Glutamatergic neuron (in vitro differentiated cells): ENCODE measurements at regions not wholly inside any gene's neighbourhood (a gene's known extent, or its start where the extent isn't known, plus 50 kb on each side); places are given as distances from the start of the nearest gene placed in this dataset.

Experiments used
- DNase-seq: peaks from one replicate; pipeline ENCODE4 v3.0.0; 2022
- H3K27ac Mint-ChIP-seq: one replicate; pipeline ENCODE4 v1.8.0; 2020; ENCODE audit warnings: mild to moderate bottlenecking, mixed read lengths, inconsistent platforms; ENCODE audit not compliant: unreplicated experiment
- H3K27me3 Mint-ChIP-seq: one replicate; pipeline ENCODE4 v1.8.0; 2020; ENCODE audit warnings: mild to moderate bottlenecking, moderate library complexity, mixed read lengths, inconsistent platforms; ENCODE audit not compliant: unreplicated experiment
- H3K36me3 Mint-ChIP-seq: one replicate; pipeline ENCODE4 v1.8.0; 2020; ENCODE audit warnings: mild to moderate bottlenecking, mixed read lengths, inconsistent platforms; ENCODE audit not compliant: unreplicated experiment
- H3K4me1 Mint-ChIP-seq: one replicate; pipeline ENCODE4 v1.8.0; 2020; ENCODE audit warnings: mild to moderate bottlenecking, low read depth, mixed read lengths, inconsistent platforms; ENCODE audit not compliant: unreplicated experiment
- H3K4me3 Mint-ChIP-seq: one replicate; pipeline ENCODE4 v1.8.0; 2020; ENCODE audit warnings: mild to moderate bottlenecking, mixed read lengths, inconsistent platforms; ENCODE audit not compliant: unreplicated experiment
- H3K9me3 Mint-ChIP-seq: one replicate; pipeline ENCODE4 v1.8.0; 2020; ENCODE audit warnings: mild to moderate bottlenecking, moderate library complexity, mixed read lengths, inconsistent platforms; ENCODE audit not compliant: unreplicated experiment
- TF ChIP-seq, protein P1 (sequence below): fragments of 200-600 bp; sonication (generic); IDR thresholded peaks from one replicate; pipeline ENCODE4 v1.5.0; 2021; ENCODE audit not compliant: partially characterized antibody, unreplicated experiment

DNA sequence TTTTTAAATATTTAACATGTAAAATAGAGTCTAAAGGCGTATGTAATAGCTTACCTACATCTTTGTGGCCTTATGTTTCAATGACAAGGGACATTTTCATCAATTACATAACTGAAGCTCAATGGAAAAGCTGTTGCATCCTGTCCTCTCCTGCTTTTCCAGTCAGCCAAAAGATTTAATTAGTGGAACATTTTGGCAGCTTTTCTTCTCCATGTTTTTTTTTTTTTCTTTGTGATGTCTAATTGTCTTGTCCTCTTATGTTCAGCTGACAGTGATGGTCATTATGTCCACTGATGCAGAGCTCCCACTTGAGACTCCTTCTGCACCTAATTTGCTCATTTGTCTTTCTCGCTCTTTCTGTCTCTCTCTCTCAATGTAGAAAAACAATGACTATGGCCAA lies 422.2 kb downstream of the GABRG1 start:
- no peak overlapping the region for H3K27ac Mint-ChIP-seq
- H3K27me3 Mint-ChIP-seq, result no peaks in the 10 kb centered on the region
- peaks cover 3% of the 10 kb centered on the region for H3K9me3 Mint-ChIP-seq
- no peaks in the 10 kb centered on the region for H3K36me3 Mint-ChIP-seq
- TF ChIP-seq, protein P1, sequence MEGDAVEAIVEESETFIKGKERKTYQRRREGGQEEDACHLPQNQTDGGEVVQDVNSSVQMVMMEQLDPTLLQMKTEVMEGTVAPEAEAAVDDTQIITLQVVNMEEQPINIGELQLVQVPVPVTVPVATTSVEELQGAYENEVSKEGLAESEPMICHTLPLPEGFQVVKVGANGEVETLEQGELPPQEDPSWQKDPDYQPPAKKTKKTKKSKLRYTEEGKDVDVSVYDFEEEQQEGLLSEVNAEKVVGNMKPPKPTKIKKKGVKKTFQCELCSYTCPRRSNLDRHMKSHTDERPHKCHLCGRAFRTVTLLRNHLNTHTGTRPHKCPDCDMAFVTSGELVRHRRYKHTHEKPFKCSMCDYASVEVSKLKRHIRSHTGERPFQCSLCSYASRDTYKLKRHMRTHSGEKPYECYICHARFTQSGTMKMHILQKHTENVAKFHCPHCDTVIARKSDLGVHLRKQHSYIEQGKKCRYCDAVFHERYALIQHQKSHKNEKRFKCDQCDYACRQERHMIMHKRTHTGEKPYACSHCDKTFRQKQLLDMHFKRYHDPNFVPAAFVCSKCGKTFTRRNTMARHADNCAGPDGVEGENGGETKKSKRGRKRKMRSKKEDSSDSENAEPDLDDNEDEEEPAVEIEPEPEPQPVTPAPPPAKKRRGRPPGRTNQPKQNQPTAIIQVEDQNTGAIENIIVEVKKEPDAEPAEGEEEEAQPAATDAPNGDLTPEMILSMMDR, result no peak
- peaks cover 2% of the 10 kb centered on the region for H3K4me1 Mint-ChIP-seq
- no peak overlapping the region for H3K4me3 Mint-ChIP-seq
- DNase-seq, result no peak

DNA sequence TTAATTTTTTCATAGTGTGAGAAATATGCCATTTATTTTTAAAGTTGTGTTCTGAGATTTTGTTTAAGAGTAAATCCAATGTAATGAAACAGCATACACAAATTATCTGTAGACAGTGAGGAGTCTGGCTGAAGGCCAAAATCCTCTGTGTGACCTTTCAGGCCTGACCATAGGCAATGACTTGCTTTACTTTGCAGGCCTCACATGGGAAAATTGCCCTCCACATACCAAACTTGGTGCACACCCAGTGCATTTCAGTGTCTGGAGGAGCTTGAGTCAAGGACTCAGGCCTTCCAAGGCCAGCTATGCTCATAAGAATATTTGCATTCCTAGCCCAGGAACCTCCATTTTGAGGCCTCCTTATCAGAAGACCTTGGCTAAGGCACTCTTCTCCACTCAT lies 430.1 kb downstream of the GABRG1 start:
- TF ChIP-seq, protein P1, result no peak
- Mint-ChIP-seq H3K27ac (no peak overlapping the region), H3K36me3 (no peaks in the 10 kb centered on the region), H3K4me3 (no peak overlapping the region), H3K9me3 (no peaks in the 10 kb centered on the region), H3K27me3 (no peaks in the 10 kb centered on the region), H3K4me1 (no peaks in the 10 kb centered on the region)
- no peak for DNase-seq

DNA sequence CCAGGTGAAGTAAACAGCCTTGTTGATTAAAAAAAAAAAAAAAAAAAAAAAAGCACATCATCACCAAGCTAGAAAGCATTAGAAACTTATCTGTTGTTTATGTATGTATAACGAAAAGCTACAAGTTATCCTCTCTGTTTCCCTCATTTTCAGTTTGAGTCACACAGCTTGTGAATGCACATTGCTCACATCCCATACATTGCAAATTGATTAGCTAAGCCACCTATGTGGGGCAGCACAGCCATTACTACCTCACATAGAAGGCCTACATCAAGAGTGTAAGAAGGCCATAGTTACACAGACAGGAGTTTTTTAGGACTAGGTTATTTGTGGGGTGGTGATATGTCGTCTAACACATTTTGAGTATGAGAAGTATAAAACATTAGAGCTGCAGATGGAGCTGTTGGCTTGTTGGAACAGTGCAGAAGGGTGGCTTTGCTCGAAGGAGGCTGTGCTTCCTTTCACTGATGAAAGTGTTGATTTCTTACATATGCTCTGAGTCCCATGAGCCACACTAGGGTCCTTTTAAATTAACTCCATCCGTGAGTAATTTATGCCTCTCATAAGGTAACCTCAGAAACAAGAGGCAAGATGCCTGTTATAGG lies 431.6 kb downstream of the GABRG1 start:
- Mint-ChIP-seq H3K4me3 (no peak overlapping the region), H3K4me1 (no peaks in the 10 kb centered on the region), H3K36me3 (no peaks in the 10 kb centered on the region), H3K9me3 (no peaks in the 10 kb centered on the region), H3K27me3 (no peaks in the 10 kb centered on the region), H3K27ac (no peak overlapping the region)
- DNase-seq, result no peak
- TF ChIP-seq, protein P1, result no peak

DNA sequence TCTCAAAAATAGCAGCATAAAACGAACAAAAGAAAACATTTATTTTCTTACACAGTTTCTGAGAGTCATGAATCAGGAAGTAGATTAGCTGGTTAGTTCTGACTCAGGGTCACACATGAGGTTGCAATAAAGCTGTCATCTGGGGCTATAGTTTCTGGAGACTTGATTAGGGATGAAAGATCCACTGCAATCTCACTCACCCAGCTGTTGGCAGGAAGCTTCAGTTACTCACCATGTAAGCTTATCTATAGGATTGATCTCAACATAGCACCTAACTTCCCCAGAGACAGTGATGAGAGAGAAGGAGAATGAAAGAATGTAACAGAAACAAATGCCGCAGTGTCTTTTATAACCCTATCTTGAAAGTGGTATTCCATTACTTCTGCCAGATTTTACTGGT lies 435.5 kb downstream of the GABRG1 start:
- Mint-ChIP-seq H3K4me1 (no peaks in the 10 kb centered on the region), H3K4me3 (no peak overlapping the region), H3K27me3 (no peaks in the 10 kb centered on the region), H3K36me3 (no peaks in the 10 kb centered on the region), H3K27ac (no peak overlapping the region), H3K9me3 (no peaks in the 10 kb centered on the region)
- TF ChIP-seq, protein P1, result no peak
- no peak for DNase-seq

DNA sequence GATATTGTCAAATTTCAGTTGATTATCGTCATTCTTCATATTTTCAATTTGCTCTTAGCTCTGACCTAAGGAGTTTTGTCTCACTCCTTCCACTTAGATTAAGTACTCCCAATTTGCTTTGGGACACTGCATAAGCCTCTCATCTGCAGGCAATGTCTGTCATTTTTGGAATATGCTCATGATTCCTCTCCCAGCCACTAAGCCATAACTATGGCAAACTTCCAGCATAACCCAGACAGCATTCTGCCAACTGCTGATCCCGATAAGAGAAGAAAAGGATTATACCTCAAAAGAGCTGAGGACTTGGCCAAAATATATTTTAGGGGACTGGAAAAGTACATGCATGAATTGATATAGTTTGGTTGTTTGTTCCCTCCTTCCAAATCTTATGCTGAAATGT lies 444.4 kb downstream of the GABRG1 start:
- TF ChIP-seq, protein P1, result no peak
- Mint-ChIP-seq H3K27ac (no peak overlapping the region), H3K27me3 (no peaks in the 10 kb centered on the region), H3K9me3 (no peaks in the 10 kb centered on the region), H3K4me1 (no peaks in the 10 kb centered on the region), H3K36me3 (no peaks in the 10 kb centered on the region), H3K4me3 (no peak overlapping the region)
- DNase-seq, result no peak
